NCI-H524 treated with DMSO at 0.1 percent for 48 hours (cell line): ENCODE measurements at regions not wholly inside any gene's neighbourhood (a gene's known extent, or its start where the extent isn't known, plus 50 kb on each side); places are given as distances from the start of the nearest gene placed in this dataset.
A peak's percentile ranks its signal among the peaks of the same experiment; 100 is the strongest.

Source experiments
- DNase-seq: peaks from one replicate; lab custom pipeline; 2025; lab: John Stamatoyannopoulos, UW

DNA sequence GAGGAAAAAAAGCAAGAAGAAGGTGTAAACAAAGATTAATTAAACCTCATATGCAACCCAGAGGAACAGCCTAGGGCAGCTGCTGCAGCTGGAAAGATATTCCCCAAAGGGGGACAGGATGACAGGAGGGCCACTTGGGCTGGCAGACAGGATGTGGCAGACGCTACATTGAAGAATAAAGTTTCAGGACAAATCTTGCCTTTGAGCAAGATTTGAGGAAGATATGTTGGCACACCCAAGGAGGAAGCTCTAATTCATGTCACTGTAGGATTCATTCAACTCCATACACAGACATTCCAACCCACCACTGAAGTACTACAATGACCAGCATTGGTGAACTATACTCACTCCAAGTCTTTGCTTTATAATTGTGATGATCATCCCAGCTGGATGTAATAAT is 504.0 kb downstream of the SHQ1 start:
- no peak for DNase-seq

GRCh38 chr3:72343078-72343477 is 505.2 kb downstream of the SHQ1 start:
- DNase-seq: no peak

GRCh38 chr3:72342450-72342849 is 505.8 kb downstream of the SHQ1 start:
- DNase-seq: no peak

GRCh38 chr3:72341920-72342319 is 506.3 kb downstream of the SHQ1 start:
- no peak for DNase-seq

DNA sequence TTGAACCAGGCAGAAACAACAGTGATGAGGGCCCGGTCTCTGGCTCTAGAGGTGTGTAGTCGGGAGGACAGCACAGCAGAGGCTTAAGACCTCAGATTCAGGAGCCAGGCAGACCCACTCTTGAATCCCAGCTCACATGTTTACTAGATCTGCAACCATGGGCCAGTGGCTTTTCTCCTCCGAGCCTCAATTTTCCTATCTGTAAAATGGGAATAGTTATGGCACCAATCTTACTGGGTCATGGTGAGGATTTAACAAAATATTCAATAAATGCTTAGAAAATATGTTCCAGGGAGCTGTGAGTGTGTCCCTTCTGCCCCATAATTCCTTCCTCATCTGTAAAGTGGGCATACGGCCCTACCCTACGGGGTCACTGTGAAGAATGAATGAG is 506.9 kb downstream of the SHQ1 start:
- DNase-seq: no peak

- DNase-seq: peak; percentile 87
These were observed 507.5 kb downstream of the SHQ1 start for GRCh38 chr3:72340476-72341379.

DNA sequence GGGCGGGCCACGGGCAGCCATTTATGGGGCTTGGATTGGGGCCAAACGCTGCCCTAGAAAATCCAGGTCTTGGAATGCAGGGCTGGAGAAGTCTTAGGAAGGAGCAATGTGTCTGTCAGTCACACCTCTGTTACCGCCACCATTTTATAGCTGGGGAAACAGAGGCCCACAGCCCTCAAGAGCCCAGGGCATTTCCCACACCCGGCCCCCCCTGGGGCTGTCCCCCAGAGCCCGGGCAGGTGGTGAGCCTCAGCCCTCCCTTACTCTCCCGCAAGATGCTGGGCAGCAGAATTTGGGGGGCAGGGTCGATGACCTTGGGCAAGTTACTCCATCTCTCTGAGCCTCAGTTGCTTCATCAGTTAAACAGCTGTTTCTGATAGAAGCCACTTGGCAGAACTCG is 508.2 kb downstream of the SHQ1 start:
- no peak for DNase-seq

GRCh38 chr3:72339670-72340030 is 508.6 kb downstream of the SHQ1 start:
- DNase-seq: no peak

DNA sequence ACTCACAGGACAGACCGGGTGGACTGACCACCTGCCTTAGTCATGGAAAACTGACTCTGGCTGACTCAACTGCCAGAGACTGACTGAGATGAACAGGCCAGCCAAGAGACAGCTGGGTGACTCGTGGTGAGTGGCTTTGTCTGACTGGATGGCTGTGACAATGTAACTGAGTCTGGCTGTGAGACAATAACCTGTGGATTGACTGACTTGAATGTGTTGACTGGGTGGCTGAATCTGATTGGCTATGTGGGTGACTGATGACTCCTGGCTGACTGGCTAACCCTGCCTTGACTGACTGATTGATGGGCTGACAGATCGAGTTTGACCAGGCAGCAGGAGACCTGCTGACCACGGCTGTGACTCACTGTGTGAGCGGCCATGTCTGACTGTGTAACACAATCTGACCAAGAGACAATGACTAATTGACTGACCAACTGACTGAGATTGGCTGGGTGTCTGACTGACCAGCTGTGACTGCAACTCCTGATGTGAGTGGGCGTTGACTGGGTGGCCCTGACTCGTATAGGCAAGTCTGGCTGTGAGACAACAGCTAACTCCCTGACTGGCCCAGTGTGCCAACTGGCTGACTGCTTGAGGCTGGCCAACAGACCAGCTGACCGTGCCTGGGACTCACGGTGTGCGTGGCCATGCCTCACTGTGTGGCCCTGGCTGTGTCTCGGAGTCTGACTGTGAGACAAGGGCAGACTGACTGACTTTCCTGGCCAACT is 509.1 kb downstream of the SHQ1 start:
- DNase-seq: no peak

DNA sequence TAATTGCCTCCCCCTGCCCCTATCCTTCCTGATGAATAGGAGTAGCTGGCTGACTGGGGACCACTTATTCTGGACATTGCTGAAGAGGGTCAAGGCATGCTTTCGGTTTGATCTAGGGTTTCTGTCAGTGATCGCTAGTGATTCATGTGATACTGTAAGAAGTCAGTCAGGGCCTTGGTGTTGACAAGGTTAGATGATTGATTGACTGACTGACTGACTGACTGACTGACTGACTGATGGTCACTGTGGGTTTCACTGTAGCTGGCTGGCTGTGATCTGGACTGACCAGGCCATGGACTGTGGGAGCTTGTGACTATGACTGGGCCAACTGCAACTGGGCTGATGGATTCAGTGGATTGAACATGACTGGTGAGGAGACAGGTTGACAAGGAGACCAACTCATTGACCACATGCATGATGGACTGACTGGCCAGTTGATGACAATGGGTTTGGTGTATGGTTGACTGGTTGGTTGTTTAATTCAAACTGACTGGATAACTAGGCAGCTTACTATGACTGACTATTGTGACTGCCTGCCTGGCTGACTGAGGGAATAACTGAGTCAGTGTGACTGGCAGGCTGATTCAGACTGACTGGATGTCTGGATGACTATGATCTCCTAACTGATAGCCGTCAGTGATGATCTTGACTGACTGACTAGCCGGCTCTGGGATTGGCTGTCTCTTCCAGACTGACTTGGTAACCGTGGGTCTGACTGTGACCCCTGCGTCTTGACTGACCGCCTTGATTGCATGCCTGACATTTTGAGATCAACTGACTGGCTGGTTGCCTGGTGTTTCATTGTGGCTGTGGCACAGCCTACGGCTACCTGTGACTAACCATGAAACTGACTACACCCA is 509.9 kb downstream of the SHQ1 start:
- no peak for DNase-seq

DNA sequence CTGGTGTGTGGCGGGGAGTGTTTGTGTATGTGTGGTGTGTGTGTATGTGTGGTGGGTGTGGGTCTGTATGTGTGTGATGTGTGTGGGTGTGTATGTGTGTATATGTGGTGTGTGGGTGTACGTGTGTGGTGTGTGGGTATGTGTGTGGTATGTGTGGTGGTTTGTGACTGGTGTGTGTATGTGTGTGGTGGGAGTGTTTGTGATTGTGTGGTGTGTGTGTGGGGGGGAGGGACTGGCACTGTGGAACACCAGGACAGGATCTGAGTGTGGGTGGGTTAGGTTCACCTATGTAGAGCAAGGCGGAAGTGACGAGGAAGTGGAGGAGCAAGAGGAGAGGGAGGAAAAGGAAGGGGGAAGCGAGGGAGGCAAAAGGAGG is 510.8 kb downstream of the SHQ1 start:
- no peak for DNase-seq

GRCh38 chr3:72336821-72337479 is 511.3 kb downstream of the SHQ1 start:
- no peak for DNase-seq

DNA sequence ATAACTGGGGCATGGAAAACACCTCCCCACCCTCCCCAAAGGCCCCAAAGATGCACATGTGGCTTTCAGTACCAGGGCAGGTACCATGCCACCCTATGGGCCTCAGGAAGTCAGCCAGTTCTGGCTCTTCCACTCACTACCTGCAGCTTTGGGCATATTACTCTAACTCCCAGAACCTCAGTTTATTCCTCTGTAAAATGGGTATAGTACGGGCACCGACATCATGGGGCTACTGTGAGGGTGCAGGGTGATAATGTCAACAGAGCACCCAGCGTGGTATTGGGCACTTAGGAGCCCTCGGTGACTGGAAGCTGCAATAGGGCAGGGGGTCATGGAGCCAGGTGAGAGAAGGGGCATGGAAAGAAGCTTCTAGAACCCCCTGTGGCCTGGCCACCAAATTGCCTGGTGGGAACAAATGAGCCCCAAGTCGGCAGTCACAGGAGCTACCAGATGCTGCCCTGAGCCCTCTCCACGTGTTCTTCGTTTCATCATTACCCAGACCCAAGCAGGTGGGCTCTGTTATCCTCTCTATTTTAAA is 512.1 kb downstream of the SHQ1 start:
- no peak for DNase-seq

- no peak for DNase-seq
These were observed 512.7 kb downstream of the SHQ1 start for GRCh38 chr3:72335458-72336095.

DNA sequence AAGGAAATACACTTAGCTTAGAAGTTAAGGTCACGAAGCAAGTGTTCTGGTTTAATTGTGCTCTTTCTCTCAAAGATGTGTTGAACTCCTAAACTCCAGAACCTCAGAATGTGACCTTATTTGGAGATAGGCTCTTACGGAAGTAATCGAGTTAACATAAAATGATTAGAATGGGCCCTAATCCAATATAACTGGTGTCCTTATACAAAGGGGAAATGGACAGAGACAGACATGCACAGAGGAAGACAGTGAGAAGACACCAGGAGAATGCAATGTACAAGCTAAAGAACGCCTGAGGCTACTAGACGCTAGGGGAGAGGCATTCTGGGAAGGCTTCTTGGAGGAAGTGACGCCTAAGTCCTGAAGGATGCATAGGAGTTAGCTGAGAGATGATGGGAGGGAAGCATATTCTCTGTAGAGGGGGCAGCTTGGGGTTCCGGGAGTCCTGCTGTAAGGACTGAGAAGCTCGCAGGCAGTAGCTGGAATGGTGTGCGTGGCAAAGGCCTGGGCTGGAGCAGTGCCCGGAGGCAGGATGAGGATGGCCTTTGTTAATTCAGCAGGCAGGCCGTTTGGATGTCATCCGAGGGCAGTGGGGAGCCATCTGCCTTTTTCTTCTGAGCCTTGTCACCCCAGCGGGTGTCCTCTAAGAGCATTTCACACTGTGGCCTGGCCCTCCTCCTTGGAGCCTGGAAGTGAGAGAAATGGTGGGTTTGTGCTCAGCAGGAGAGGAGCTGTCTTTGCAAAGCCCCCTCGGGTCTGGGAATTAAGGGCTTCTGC is 513.4 kb downstream of the SHQ1 start:
- no peak for DNase-seq

DNA sequence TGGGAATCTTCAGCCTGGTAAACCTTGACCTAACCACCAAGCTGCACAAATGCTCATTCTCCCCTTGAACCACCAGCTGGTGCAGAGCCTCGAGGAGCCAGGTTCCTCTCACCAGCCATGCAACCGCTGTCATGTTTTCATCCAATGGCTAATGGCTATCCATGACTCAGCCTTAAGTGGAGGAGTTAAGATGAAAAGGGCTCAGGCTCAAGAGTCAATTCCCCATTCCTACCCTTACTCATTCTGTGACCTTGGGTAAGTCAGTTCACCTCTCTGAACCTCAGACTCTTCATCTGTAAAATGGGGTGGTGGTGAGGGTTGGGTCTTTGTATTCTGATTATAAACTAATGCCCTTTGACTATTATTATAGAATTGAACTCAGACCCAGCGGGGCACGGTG is 515.6 kb downstream of the SHQ1 start:
- no peak for DNase-seq

DNA sequence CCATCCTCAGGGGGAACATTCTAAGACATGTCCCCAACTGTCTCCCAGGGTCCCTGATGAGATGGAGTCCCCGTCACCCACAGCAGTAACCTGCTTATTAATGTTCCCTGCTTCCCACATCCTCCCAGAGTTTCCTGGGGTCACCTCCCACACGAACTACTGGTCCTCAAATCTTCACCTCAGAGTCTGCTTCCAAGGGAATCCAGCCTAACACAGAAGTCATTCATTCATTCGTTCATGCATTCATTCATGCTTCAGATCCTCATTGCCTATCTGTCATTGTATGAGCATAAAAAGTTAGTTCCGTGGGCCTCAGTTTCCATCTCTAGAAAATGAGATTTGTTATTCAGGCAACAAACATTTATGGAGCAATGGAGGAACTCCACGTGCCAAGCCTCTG is 516.2 kb downstream of the SHQ1 start:
- DNase-seq: no peak

DNA sequence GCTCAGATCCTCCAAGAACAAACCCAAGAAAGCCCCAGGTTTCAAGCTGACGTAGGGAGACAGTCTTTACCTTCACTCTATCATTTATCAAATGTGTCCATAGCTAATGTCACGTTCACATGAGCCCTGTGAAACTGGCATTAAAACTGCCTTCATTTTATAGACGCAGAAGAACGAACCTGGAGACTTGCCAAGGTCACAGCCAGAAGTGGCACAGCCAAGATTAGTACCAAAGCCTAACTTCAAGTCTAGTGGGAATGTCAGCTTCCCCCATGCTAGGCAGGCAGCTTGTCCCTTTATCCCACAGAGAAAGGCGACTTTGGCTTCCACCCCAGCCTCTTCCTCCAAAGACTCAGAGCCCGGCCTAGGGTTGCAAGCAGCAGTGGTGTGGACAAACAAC is 517.2 kb downstream of the SHQ1 start:
- DNase-seq: no peak

- no peak for DNase-seq
These were observed 518.9 kb downstream of the SHQ1 start for GRCh38 chr3:72329354-72329753.

DNA sequence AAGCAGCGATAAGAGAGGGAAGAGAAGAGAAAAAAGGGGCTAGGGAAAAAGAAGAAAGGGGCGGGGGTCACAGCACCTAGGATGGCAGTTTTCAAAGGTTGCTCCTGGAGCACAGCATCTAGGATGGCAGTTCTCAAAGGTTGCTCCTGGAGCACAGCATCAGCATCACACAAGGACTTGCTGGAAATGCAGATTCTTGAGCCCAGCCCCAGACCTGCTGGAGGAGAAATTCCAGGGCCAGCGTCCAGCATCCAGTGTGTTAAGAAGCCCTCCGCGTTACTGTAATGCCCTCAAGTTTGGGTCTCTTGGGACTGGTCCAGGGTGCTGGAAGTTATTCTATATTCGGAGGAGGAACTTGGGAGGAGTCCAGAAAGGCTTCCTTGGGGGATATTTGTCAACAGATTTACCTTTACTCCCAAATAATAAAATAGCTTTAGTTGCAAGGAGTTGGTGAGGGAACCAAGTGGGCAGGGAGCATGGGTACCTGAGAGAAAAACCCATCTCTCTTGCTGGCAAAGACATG is 519.4 kb downstream of the SHQ1 start:
- DNase-seq: no peak
